HG03439 (cell line): ENCODE measurements at regions not wholly inside any gene's neighbourhood (a gene's known extent, or its start where the extent isn't known, plus 50 kb on each side); places are given as distances from the start of the nearest gene placed in this dataset.

Source experiments
- ATAC-seq: cut with Tn5 transposase; IDR thresholded peaks from one replicate; pipeline ENCODE4 v1.9.1; 2021; ENCODE audit warnings: mild to moderate bottlenecking, moderate library complexity; ENCODE audit not compliant: unreplicated experiment

DNA sequence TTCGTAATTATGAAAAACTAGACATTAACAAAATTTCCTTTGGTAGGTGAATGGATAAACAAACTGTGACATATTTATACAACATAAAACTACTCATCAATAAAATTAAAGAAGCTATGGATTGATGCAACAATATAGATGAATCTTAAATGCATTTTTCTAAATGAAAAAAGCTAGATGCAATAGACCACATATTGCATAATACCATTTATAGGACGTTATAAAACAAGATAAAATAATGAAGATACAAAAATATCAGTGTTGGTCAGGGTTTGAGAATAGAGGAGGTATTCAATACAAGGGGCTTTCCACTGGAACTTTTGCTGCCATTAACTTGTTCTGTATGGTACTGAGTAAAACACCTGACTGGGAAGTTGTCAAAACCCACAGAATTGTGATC is 314.4 kb downstream of the GRB14 start:
- ATAC-seq = no peak

DNA sequence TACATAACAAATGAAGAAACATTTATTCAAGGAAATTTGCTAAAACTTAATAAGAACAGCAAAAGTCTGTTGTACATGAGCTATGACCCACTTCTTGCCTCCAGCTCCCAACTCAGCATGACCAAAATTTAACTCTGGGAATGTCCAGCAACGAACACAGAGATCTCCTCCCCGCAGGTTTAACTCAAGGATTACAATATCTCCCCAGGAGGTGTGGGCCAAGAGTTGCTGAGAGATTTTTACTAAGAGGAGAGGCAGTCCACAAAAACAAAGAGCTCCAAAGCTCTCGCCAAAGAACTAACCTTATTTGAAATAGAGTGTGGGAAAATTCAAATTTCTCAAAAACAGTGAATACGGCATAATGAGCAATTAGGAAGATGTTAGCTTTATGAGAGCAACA is 318.5 kb downstream of the GRB14 start:
- ATAC-seq = no peak

DNA sequence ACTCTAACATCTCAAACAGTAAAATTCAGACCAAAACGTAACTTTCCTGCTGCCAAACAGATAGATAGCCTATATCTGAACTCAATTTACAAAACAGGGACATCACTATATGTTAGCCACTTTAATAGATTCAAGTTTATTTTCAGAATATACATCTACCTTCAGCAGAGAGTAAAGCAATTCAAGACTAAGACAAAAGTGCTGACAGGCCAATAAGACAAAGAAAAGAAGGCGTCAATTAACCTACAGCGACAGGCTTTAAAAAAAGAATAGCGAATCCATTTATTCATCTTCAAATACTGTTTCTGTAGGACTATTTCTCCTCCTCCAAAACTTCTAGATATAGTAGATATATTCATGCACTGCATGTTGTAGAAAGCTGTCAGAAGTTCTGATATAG is 333.0 kb downstream of the GRB14 start:
- no peak for ATAC-seq

DNA sequence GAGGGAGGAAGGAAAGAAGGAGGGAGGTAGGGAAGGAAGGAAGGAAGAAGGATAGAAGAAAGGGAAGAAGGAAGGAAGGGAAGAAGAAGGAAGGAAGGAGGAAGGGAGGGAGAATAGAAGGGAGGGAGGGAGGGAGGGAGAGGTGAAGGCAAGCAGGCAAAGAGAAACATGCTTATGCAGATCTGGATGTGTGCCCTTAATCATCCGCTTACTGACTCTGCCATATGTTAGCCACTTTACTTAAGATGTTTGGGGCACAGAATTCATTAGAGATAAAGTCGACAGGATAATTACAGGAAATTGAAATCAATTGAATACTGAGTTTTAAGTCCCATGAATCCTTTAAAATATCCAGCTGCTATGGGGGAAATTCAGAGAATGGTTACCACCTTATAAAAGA is 334.2 kb downstream of the GRB14 start:
- no peak for ATAC-seq

DNA sequence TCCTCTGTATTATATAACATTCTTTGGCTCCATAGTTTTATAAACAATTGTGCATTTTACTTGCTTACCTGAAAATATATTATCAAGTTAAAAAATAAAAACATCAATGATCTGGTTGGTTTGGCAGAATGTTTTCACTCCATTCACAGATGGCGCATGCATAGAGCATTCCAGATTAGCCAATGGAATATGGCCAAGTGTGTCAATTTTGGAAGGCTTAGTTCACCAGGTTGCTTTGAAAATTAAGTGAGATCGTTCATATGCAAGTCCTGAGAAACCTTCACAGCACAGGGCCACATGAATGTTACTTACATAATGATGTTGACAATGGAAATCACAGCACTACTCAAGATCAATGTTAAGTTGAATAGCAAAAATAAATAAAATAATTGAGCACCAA is 335.7 kb downstream of the GRB14 start:
- ATAC-seq = no peak

DNA sequence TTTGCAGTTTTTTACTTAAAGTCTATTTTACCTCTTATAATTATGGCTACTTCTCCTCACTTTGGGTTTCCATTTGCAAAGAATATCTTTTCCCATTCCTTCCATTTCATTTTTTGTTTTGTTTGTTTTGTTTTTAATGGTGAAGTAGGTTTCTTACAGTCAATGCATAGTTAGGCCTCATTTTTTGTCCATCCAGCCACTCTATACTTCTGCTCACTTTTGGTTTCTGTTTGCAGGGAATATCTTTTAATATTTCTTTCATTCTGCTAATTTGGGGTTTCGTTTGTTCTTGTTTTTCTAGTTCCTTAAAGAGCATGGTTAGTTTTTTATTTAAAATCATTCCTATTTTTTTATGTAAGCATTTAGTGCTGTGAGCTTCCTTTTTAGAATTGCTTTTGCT is 339.4 kb downstream of the GRB14 start:
- no peak for ATAC-seq

DNA sequence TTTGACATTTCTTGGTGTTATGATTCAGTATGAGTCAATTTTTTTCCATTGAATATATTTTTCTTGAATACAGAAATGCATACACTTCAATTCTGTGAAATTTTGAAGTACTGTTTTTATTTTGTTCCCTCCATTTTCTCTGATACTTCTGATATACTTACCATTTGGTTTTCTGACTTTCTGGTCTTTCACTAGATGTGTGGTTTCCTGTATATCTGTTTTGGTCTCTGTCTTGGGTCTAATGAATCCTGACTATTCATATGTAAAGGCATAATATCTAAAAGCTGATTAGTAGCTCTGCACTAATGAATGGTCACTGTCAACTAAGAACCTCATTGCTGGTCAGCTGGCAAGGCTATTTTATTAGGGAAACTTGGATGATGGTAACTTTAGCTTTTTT is 345.6 kb downstream of the GRB14 start:
- ATAC-seq = no peak

DNA sequence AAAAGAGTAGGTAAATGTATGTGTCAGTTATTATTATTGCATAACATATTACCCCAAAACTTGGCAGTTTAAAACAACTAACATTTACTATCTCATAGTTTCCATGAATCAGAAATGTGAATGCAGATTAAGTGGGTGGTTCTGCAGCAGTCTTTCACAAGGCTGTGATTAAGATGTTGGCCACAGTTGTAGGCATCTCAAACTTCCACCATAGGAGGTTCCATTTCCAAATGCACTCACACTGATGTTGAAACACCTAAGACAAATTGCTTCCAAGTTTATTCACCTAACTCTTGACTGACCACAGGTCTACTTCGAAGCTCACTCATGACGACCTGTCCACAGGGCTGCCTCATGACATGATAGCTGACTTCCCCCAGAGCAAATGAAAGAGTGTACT is 360.8 kb downstream of the GRB14 start:
- no peak for ATAC-seq

DNA sequence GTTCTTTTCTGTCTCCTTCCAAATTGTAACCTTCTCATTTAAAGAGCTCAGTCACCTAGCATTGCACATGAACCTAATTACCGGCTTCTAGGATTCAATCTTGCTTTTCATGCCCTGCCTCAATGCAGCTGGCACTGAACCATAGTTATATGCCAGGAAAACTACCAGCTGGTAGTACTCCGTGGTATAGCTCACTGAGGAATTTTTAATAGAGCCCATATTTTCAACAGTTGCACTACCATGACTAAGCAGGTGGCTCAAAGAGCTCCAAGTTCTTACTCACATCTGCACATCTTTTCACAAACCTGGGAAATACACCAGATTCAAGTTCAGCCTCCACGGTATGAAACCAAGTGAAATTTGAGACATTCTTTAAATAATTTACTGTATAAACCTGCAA is 363.5 kb downstream of the GRB14 start:
- no peak for ATAC-seq

DNA sequence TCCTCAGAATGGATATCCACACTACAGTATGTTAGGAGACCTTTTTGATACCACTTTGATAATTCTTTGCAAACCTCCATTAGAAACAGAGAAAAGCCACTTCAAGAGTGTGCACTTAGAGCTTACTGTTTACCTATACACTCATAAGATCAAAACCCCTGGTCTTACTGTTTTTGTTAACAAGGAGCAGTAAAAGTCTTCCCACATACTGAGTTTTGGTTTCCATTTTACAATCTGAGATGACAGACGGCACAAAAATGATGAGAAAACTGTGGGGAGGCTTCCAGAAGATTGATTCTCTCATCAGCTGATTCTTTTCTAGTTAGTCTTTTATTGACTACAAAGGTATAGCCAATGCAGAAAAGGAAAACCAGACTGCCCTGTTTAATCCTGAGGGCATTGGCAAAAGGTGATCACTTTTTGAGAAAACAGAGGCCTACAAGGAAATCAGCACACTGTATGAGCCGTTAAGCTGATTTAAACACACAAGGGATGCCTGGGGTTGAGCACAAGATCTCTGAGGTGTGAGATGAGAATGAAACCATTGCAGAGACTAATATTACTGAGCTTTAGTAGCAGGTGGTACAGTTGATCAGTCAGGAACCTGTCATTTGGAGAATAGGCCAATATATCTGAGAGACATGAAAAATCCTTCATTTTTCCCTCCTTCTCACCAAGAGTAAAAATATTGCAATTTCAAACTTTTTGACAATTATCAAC is 368.6 kb downstream of the GRB14 start:
- ATAC-seq = peak; percentile 92

DNA sequence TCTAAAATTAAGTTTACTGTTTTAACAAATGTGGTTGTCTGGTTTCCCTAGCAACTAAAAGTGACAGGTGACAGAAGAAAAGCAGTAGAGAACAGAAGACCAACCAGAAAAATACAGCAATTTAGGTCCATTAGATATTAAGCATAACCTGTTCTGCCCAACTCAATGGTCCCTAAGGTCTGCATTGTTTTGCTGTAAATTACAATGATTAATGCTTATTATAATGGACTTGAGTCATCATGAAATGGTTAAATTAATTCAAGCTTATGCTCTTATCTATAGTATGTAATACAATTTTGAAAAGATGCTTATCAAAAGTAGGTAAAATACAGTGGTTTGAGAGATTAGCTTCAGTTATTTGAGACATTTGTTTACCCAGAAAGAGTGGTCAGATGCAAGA is 378.0 kb downstream of the GRB14 start:
- no peak for ATAC-seq

DNA sequence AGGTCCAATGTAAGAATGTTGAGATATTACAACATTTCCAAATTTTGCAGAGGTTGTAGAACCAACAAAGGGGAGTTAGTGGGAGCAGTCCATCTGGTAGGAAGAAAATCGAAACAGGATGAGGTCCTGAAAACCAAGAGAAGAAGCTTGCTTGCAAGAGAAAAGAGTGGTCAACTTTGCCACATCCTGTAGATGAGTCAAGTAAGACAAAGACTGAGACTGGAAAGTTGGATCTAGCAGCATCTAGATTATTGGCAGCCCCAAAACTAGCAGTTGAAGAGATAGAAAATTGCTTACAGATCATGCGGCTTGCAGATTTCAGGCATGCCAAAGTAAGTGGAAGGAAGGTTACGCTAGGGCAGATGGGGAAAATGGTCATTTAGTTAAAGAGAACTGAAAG is 378.9 kb downstream of the GRB14 start:
- ATAC-seq = no peak

DNA sequence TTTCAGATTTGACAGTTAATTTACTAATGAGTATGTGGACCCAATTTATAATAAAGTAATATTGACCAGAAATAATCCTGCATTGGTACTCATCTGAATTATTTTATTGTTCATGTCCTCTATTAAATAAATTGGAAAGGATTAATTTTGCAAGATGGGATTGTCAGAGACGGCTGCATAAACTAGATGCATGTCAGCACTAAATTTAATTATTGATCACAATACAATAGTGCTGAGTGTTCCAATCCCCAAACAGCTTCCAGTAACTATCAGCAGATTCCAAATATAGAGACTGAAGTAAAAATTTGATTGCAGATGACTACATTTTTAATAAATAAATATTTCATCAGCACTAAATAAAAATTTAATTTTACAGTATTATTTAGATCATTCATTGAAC is 387.2 kb downstream of the GRB14 start:
- no peak for ATAC-seq

DNA sequence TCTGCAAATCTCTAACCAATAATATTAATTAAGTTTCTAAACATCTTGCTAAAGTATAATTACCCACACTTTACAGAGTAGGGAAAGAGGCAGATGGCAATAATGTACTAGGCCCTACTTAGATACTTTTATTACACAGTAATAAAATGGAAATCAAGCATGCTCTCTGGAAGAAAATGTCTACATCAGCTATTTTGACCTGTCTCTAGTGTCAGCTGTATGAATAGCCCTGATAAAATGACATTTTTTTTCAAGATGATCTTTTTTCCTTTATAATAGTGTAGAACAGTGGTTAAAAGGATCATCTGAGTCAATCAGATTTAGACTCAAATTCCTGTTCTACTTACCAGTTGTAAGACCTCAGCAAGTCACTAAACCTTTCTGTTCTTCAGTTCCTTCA is 397.3 kb downstream of the GRB14 start:
- no peak for ATAC-seq

DNA sequence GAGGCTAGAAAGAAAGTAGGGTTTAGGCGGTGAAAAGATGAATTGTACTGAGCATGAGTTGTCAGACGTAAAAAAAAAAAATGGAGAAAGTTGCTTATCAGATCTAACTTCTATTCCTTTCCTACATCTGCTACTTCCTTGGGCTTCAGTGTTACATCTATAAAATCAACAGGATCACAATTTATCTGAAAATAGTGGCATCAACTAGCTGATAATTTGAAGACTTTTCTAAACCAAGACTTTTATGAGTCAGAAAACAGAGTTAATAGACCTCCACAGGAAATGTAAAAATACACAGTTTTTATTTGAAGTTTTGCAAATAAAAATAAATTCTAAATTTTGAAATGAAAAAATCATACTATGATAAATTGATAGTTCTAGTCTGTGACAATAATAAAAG is 399.8 kb downstream of the GRB14 start:
- ATAC-seq = no peak

DNA sequence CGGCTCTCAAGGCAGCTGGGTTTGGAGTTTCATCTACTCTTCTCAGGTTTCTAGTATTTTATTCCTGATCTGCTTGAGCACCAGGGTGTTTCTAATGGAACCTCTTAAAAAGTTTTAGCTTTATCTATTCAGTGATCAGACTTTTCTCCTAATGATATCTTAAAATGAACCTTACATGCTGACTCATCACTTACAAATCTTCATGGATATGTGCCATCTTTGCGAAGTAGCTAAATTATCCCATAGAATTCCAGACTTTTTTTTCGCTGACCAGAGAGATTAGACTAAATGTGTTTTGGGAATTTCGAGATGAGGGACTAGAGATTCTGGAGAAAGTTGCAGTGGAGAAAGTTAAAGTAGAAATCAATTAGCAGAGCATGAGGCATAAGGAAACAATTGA is 401.0 kb downstream of the GRB14 start:
- ATAC-seq = no peak

DNA sequence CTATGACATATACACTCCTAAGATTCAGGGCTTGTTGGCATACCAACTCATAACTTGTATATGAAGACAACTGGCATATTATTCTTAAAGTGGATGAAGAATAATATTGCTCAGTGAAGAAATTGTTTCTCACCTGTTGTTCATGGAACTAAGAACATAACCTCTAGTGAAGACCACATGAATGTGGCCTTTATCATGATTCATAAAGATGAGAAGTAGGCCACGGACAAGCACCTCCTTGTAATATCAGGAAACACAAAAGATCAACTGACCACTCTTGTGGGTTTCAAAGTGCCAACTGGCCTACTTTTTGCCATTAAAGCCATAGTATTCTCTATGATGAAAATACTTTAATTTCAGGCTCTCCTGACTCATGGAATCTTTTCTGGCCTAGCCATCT is 407.4 kb downstream of the GRB14 start:
- ATAC-seq = no peak

DNA sequence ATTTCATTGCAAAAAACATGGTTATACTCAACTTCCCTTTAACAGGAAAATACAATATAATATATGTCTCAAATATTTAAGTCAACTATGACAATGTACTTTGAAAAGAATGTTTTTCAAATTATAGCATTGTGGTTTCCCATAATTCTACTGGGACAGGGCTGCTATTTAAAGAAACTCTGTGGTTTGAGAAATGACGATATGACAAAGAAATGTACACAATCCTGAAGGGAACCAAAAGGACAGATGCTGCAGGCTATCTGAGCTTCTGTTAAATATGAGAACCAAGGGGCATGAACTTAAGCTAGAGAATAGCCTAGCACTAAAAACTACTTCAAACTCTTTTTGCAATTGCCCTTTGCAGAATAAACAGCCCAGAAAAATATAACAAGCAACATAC is 415.9 kb downstream of the GRB14 start:
- ATAC-seq = no peak

DNA sequence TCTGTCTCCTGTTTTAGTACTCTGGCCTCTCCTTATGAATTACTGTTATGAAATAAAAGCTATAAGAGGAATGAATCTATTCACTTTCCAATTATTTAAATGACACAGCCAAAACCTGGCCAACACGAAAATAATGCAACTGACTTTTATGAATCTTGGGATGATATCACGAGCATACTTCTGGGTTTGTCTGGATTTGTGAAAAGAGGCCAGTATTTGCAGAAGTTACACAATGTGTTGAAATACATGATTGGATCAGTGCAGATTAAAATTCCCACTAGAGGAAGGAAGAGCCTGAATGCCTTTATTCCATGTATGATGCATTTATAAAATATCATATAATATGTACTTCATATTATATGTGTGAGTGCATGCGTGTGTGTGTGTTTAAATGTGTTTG is 418.2 kb downstream of the GRB14 start:
- no peak for ATAC-seq

DNA sequence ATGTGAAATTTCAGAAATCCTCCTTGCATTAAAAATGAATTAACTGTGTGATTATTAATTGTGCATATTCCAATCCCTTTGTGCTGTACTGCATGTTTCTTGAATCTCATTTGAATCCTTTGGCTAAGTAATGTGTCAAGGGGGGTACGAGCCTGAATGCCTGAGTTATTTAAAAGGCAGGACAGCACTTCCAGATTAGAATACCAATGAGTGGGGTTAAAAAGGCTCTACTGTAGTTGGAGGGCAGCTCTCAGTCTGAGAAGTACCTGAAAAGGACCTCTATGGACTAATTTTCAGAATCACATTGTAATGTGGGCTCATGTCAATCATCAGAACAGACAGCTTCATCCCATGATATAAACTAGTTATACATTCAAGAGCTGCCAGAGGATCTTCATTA is 423.0 kb downstream of the GRB14 start:
- no peak for ATAC-seq

DNA sequence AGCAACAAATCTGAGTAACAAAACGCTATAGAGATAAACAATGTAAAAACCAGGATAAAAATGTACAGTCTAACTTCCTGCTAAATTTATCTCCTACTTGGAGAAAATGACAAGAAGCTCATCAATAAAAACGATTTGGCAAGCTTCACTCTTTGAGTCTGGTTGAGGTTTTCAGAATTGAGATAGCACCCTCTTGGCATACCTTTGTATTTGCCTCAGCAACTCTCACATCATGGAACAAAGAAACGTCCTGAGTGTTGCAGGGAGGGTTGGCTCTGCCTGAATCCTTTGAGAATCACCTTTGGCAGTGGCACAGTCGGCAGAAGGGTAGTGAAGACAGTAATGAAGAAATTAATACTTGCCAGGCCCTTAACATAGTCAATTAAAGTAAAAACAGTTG is 430.6 kb downstream of the GRB14 start:
- ATAC-seq = no peak

DNA sequence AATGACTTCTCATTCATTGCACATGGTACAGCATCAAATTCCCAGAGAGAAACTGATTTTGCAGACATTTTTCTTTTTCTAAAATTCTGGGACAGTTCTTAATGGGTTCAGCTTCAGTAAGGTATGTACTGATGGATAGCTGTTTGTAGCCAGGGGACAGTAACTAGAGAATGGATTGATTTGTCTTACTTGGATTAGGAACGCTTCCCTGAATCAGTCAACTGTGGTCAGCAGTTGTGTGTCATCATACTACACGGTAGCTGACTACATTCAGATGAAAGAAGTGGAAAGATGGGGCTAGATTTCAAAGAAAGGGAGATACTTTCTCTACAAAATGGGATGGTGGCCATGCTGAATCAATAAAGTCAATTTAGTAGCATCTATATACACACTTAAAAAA is 431.4 kb downstream of the GRB14 start:
- no peak for ATAC-seq

DNA sequence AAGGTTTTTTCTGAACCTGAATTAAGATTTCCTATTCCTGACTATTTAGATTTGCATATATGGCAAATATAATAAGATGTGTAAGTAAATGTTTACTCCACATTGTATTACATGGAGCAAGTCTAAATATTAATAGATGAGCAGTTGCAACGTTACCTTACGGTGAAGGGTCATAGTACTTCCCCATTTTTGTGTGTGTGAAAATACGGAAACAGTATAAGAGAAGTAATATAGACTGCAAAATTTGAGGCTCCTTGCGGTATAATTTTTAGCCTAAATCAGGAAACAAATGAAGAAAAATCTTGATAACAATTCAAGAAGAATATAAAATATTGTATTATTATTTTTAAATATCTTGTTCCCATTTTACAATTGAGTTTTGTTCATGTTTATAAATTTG is 434.2 kb downstream of the GRB14 start:
- ATAC-seq = no peak

DNA sequence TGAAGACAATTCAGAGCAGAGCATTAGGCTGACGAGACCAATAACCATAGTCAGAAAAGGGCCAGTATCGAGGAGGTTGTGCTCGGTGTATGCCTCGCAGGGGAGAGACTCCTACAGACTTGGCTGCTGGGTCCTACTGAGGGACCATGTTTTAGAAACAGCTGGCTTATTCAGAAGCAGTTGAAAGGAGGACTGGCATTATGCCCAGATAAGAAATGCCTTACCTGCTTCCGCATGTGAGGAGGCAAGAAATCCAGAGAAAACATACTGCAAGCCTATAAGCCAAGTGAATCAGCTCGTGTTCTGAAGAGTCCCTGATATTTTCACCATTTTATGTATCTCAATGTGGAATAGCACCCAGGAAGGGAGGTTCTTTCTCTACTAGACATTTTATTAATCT is 434.7 kb downstream of the GRB14 start:
- ATAC-seq = no peak
